Loucy (cell line): ENCODE measurements at regions not wholly inside any gene's neighbourhood (a gene's known extent, or its start where the extent isn't known, plus 50 kb on each side); places are given as distances from the start of the nearest gene placed in this dataset.

ENCODE experiments used
- H2AFZ ChIP-seq: fragments of 200-600 bp; sonication (generic); 2 replicates; pipeline ENCODE4 v1.6.0; 2016; ENCODE audit warnings: antibody characterized with exemption, mild to moderate bottlenecking, low read length, moderate library complexity
- H3F3A ChIP-seq: fragments of 200-600 bp; 2 replicates; pipeline ENCODE4 v1.6.0; 2016; ENCODE audit warnings: antibody characterized with exemption, low read depth, mild to moderate bottlenecking
- H3K27me3 ChIP-seq: fragments of 200-600 bp; sonication (generic); 2 replicates; pipeline ENCODE4 v1.6.1; 2014; ENCODE audit warnings: low read length, mild to moderate bottlenecking; ENCODE audit not compliant: insufficient read depth, poor library complexity, severe bottlenecking
- H3K36me3 ChIP-seq: fragments of 200-600 bp; sonication (generic); 2 replicates; pipeline ENCODE4 v1.6.1; 2016; ENCODE audit warnings: low read length; ENCODE audit not compliant: insufficient read depth
- H3K4me1 ChIP-seq: fragments of 200-600 bp; sonication (generic); 2 replicates; pipeline ENCODE4 v1.5.1; 2014; ENCODE audit warnings: low read length, mild to moderate bottlenecking; ENCODE audit not compliant: insufficient read depth, poor library complexity, severe bottlenecking
- H3K4me2 ChIP-seq: fragments of 200-600 bp; sonication (generic); 2 replicates; pipeline ENCODE4 v1.6.0; 2014; ENCODE audit warnings: antibody characterized with exemption, low read length, low read depth, mild to moderate bottlenecking; ENCODE audit not compliant: poor library complexity, severe bottlenecking
- H3K4me3 ChIP-seq: fragments of 200-600 bp; sonication (generic); 2 replicates; pipeline ENCODE4 v1.5.1; 2014; ENCODE audit warnings: low read length, mild to moderate bottlenecking, mixed read lengths; ENCODE audit not compliant: poor library complexity, severe bottlenecking
- H3K79me2 ChIP-seq: fragments of 200-600 bp; sonication (generic); 2 replicates; pipeline ENCODE4 v1.6.1; 2014; ENCODE audit warnings: low read length; ENCODE audit not compliant: insufficient read depth
- H3K9ac ChIP-seq: fragments of 200-600 bp; sonication (generic); 2 replicates; pipeline ENCODE4 v1.6.0; 2014; ENCODE audit warnings: mild to moderate bottlenecking, low read depth, low read length, moderate library complexity; ENCODE audit not compliant: poor library complexity, severe bottlenecking
- H3K9me2 ChIP-seq: fragments of 200-600 bp; sonication (generic); replicated peaks from 2 replicates; pipeline ENCODE4 v1.6.1; 2016; ENCODE audit warnings: low read depth, low read length, mixed read lengths
- H3K9me3 ChIP-seq: fragments of 200-600 bp; sonication (generic); 2 replicates; pipeline ENCODE4 v1.6.1; 2014; ENCODE audit warnings: mild to moderate bottlenecking, antibody characterized with exemption, low read length, low read depth; ENCODE audit not compliant: insufficient read depth
- H4K20me1 ChIP-seq: fragments of 200-600 bp; sonication (generic); 2 replicates; pipeline ENCODE4 v1.6.0; 2014; ENCODE audit warnings: antibody characterized with exemption, low read length, mild to moderate bottlenecking; ENCODE audit not compliant: insufficient read depth, poor library complexity, severe bottlenecking
- CTCF ChIP-seq: fragments of 200-600 bp; sonication (generic); conservative IDR thresholded peaks from 2 replicates; pipeline ENCODE4 v1.5.1; 2014; ENCODE audit warnings: mild to moderate bottlenecking, antibody characterized with exemption, low read length
- EZH2phosphoT487 ChIP-seq: fragments of 200-600 bp; IDR thresholded peaks from 2 replicates; pipeline ENCODE4 v1.6.1; 2018; ENCODE audit warnings: antibody characterized with exemption, mild to moderate bottlenecking, moderate library complexity, borderline replicate concordance

- Histone ChIP-seq H4K20me1 (no peaks in the 10 kb centered on the region), H3K9me3 (no peaks in the 10 kb centered on the region), H3K9ac (no peak overlapping the region), H3K27me3 (no peaks in the 10 kb centered on the region), H3K79me2 (no peaks in the 10 kb centered on the region), H2AFZ (no peak overlapping the region), H3K4me3 (no peak overlapping the region), H3K9me2 (no peaks in the 10 kb centered on the region), H3F3A (no peaks in the 10 kb centered on the region), H3K4me2 (no peak overlapping the region), H3K36me3 (no peaks in the 10 kb centered on the region), H3K4me1 (no peaks in the 10 kb centered on the region)
- TF ChIP-seq CTCF (no peak), EZH2phosphoT487 (no peak)
These were observed 1201.1 kb upstream of the SLC10A2 start for GRCh38 chr13:104267206-104267811.

- no peak overlapping the region for H3K4me3 ChIP-seq
- H3K9me2 ChIP-seq = no peaks in the 10 kb centered on the region
- no peak overlapping the region for H2AFZ ChIP-seq
- no peak overlapping the region for H3K9ac ChIP-seq
- no peaks in the 10 kb centered on the region for H3K4me1 ChIP-seq
- H3K27me3 ChIP-seq = no peaks in the 10 kb centered on the region
- TF ChIP-seq CTCF (no peak), EZH2phosphoT487 (no peak)
- no peaks in the 10 kb centered on the region for H4K20me1 ChIP-seq
- H3K36me3 ChIP-seq = no peaks in the 10 kb centered on the region
- no peaks in the 10 kb centered on the region for H3K9me3 ChIP-seq
- H3K79me2 ChIP-seq = no peaks in the 10 kb centered on the region
- no peak overlapping the region for H3K4me2 ChIP-seq
- no peaks in the 10 kb centered on the region for H3F3A ChIP-seq
These were observed 1190.5 kb upstream of the SLC10A2 start for GRCh38 chr13:104256701-104257100.

GRCh38 chr13:104253063-104253680, 1187.0 kb upstream of the SLC10A2 start:
- H3K9me3 ChIP-seq = no peaks in the 10 kb centered on the region
- H3K9me2 ChIP-seq = no peaks in the 10 kb centered on the region
- H4K20me1 ChIP-seq = no peaks in the 10 kb centered on the region
- no peak overlapping the region for H2AFZ ChIP-seq
- TF ChIP-seq CTCF (no peak), EZH2phosphoT487 (no peak)
- H3K27me3 ChIP-seq = no peaks in the 10 kb centered on the region
- H3K4me1 ChIP-seq = no peaks in the 10 kb centered on the region
- no peaks in the 10 kb centered on the region for H3F3A ChIP-seq
- no peak overlapping the region for H3K4me3 ChIP-seq
- H3K9ac ChIP-seq = no peak overlapping the region
- no peak overlapping the region for H3K4me2 ChIP-seq
- no peaks in the 10 kb centered on the region for H3K36me3 ChIP-seq
- H3K79me2 ChIP-seq = no peaks in the 10 kb centered on the region
